Heart left ventricle (tissue), 16 donors: ENCODE measurements at regions not wholly inside any gene's neighbourhood (a gene's known extent, or its start where the extent isn't known, plus 50 kb on each side); places are given as distances from the start of the nearest gene placed in this dataset.

Experiments used
- ATAC-seq, 4 donors: fragments of 200-7000 bp; cut with Tn5 transposase; one replicate each; pipeline ENCODE4 v1.9.1; 2020 to 2022; ENCODE audit warnings: moderate library complexity in 4 of 4, mild to moderate bottlenecking in 3 of 4, moderate number of reproducible peaks in 1 of 4
- DNase-seq, 5 donors: peaks; one replicate each; pipeline ENCODE4 v3.0.0-alpha.2; 2020
- H3K27ac ChIP-seq, 12 donors: fragments of 200-600 bp; sonication (generic) in 4 of 12; one replicate each; pipeline versions ENCODE4 v1.5.0 to v1.8.0; 2016 to 2022; ENCODE audit warnings: mild to moderate bottlenecking in 2 of 12
- H3K27me3 ChIP-seq, 9 donors: fragments of 200-600 bp; sonication (generic) in 2 of 9; one replicate each; pipeline versions ENCODE4 v1.5.1 to v1.8.0; 2016 to 2022; ENCODE audit warnings: mild to moderate bottlenecking in 3 of 9
- H3K36me3 ChIP-seq, 9 donors: fragments of 200-600 bp; sonication (generic) in 2 of 9; one replicate each; pipeline versions ENCODE4 v1.5.0 to v1.8.0; 2018 to 2022; ENCODE audit warnings: mild to moderate bottlenecking in 2 of 9
- H3K4me1 ChIP-seq, 12 donors: fragments of 200-600 bp; sonication (generic) in 4 of 12; one replicate each; pipeline versions ENCODE4 v1.5.0 to v1.8.0; 2016 to 2022; ENCODE audit warnings: mild to moderate bottlenecking in 3 of 12
- H3K4me3 ChIP-seq, 12 donors: fragments of 200-600 bp; sonication (generic) in 4 of 12; one replicate each; pipeline versions ENCODE4 v1.5.0 to v1.8.0; 2017 to 2022; ENCODE audit warnings: mild to moderate bottlenecking in 9 of 12, moderate library complexity in 4 of 12
- H3K9me3 ChIP-seq, 12 donors: fragments of 200-600 bp; sonication (generic) in 4 of 12; one replicate each; pipeline versions ENCODE4 v1.5.0 to v1.8.0; 2016 to 2022; ENCODE audit warnings: mild to moderate bottlenecking in 1 of 12
- POLR2A ChIP-seq, 2 donors: fragments of 450-650 bp; IDR thresholded peaks; one replicate each; pipeline ENCODE4 v1.6.1; 2017; ENCODE audit warnings: antibody characterized with exemption in 2 of 2, mild to moderate bottlenecking in 2 of 2, moderate library complexity in 2 of 2
- WGBS, 4 donors: extraction: QIAGEN DNeasy Blood & Tissue Kit in 2 of 4; methylation state at CpG; one replicate each; pipeline versions ENCODE4 v1.1.5 to v1.1.7; 2013 to 2018; 5-methylcytosine and 5-hydroxymethylcytosine counted together
- intact Hi-C, 10 donors: fragments of 100-400 bp; cut with DNase I; formaldehyde crosslinking; loops; one replicate each; pipeline versions ENCODE4 v1.11.1 to v1.14.2; 2022
- TF ChIP-seq, protein P1 (sequence below), 12 donors: fragments of 200-600 bp; sonication (generic) in 4 of 12; IDR thresholded peaks; one replicate each; pipeline versions ENCODE4 v1.5.0 to v1.8.0; 2018 to 2022; ENCODE audit warnings: antibody characterized with exemption in 12 of 12, mild to moderate bottlenecking in 5 of 12
- donor health status: ischemic (EF 13 %, LVEDD 7.1; RV severe dilation, severe dysfunction).
- donor health status: healthy with polysubstance abuse.
- donor health status: DM: no; HTN: yes; CAD: no.
- donor health status: DM: no; HTN: no; CAD: no.
- donor health status: ischemic (EF 25% LVEDD 6.9; RV normal size, moderate dysfunction).
- donor health status: ischemic (EF 25% LVEDD 5.7; RV mildly dilated, moderate dysfunction).
- donor health status: healthy.
- donor health status: DM: yes; HTN: yes; CAD: no.
- donor health status: ischemic (EF 35%, LVEDD 5.7; RV mildly dilated, moderate dysfunction).
- donor health status: nonischemic (EF 11% LVEDD 7.7; RV severe dilation, severe dysfunction).
- donor health status: DM: yes; HTN: yes; CAD: no.
- donor health status: PGD.
- donor health status: ischemic (EF 29% LVEDD 5.4; RV normal size, mild dysfunction).
- donor health status: nonischemic (EF 23%, LVEDD 6.1; RV moderate dilation, normal function).

DNA sequence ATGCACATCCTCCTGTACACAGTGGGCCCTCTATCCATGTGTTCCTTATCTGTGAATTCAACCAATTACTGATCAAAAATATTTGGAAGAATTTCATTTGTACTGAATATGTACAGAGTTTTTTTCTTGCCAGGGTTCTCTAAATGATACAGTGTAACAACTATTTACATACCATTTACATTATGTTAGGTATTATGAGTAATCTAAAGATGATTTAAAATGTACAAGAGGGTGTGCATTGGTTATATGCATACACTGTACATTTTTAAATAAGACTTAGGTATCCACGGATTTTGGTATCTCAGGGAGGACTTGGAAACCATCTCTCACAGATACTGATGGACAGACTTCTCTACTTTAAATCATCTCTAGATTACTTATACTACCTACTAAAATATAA, 1333.9 kb downstream of the PCDH18 start:
- intact Hi-C loops = no loop called here
- 81 to 84% (median 82%) methylated on average over 1 of the region's 1 CpG for WGBS, 4 donors
- no peaks in the 10 kb centered on the region for H3K27me3 ChIP-seq
- no peak overlapping the region for H3K27ac ChIP-seq
- no peaks in the 10 kb centered on the region for H3K9me3 ChIP-seq
- no peak for DNase-seq
- no peak overlapping the region for H3K4me3 ChIP-seq
- ATAC-seq = no peak
- TF ChIP-seq, protein P1, sequence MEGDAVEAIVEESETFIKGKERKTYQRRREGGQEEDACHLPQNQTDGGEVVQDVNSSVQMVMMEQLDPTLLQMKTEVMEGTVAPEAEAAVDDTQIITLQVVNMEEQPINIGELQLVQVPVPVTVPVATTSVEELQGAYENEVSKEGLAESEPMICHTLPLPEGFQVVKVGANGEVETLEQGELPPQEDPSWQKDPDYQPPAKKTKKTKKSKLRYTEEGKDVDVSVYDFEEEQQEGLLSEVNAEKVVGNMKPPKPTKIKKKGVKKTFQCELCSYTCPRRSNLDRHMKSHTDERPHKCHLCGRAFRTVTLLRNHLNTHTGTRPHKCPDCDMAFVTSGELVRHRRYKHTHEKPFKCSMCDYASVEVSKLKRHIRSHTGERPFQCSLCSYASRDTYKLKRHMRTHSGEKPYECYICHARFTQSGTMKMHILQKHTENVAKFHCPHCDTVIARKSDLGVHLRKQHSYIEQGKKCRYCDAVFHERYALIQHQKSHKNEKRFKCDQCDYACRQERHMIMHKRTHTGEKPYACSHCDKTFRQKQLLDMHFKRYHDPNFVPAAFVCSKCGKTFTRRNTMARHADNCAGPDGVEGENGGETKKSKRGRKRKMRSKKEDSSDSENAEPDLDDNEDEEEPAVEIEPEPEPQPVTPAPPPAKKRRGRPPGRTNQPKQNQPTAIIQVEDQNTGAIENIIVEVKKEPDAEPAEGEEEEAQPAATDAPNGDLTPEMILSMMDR (IDR thresholded peaks at IDR 0.05) = no peak
- no peak for TF ChIP-seq POLR2A (IDR thresholded peaks at IDR 0.05)
- H3K4me1 ChIP-seq = no peaks in the 10 kb centered on the region
- no peaks in the 10 kb centered on the region for H3K36me3 ChIP-seq

DNA sequence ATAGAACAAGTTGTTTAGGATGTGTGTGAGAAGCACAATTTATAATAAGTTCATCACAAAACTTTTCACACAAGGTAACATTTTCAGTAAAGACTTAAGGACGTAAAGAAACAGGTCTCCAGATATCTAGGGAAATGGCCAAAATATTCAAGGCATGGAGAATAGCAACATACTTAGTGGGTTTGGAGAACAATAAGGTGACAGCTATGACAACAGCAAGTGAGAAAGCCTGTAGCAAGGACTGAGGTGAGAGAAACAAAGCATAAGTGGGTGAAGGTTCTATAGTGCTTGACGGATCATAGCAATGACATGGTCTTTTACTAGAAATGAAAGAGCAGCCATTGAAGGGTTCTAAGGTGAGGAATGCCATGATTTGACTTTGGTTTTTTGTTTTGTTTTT, 1337.3 kb downstream of the PCDH18 start:
- intact Hi-C loops = no loop called here
- WGBS, 4 donors = 79 to 92% (median 88%) methylated on average over 2 of the region's 2 CpGs
- Histone ChIP-seq H3K4me1 (no peaks in the 10 kb centered on the region), H3K27me3 (no peaks in the 10 kb centered on the region), H3K9me3 (no peaks in the 10 kb centered on the region), H3K27ac (no peak overlapping the region), H3K4me3 (no peak overlapping the region), H3K36me3 (no peaks in the 10 kb centered on the region)
- TF ChIP-seq, protein P1 (IDR thresholded peaks at IDR 0.05) = no peak
- no peak for TF ChIP-seq POLR2A (IDR thresholded peaks at IDR 0.05)
- no peak for DNase-seq
- no peak for ATAC-seq

DNA sequence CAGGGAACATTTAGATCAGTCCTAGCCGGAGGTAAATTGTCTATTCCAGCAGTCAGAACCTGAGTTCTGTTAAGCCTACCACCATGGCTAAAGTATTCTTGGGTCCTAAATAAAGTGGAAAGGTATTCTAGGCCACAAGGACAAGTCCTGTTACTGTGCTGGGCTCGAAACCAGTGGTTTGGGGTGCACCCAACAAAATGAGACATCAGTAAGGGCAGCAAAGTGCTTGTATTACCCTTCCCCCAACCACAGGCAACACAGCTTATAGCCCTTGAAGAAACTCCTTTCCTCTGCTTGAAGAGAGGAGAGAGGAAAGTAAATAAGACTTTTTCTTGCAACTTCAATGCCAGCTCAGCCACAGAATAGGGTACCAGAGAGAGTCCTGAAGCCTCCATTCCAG, 1345.6 kb downstream of the PCDH18 start:
- TF ChIP-seq, protein P1 (IDR thresholded peaks at IDR 0.05) = no peak
- TF ChIP-seq POLR2A (IDR thresholded peaks at IDR 0.05) = no peak
- 66 to 89% (median 74%) methylated on average over 2 of the region's 2 CpGs for WGBS, 4 donors
- H3K27me3 ChIP-seq = no peaks in the 10 kb centered on the region
- no peaks in the 10 kb centered on the region for H3K36me3 ChIP-seq
- intact Hi-C loops = no loop called here
- DNase-seq = no peak
- ATAC-seq = no peak
- no peak overlapping the region for H3K27ac ChIP-seq
- no peaks in the 10 kb centered on the region for H3K4me1 ChIP-seq
- no peak overlapping the region for H3K4me3 ChIP-seq
- H3K9me3 ChIP-seq = peaks cover 0 to under 1% (median 0%) of the 10 kb centered on the region in 12 donors

DNA sequence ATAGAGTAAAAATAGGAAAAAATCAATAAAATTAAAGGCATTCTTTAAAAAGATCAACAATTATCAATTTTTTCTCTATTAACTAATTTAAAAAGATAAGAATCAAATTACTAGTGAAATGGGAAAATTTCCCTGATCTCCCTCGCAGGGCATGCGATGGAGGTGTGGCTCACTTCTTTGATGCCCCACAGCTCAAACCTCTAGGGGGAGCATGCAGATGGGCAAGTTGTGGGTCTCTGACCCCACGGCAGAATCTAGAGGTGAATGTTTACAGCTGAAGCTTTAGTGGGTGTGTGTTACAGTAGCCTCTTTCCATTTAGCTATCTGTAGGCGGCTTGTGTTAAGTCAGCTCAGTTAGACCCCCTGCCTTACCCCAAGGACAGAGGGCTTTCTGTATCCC, 1348.8 kb downstream of the PCDH18 start:
- Histone ChIP-seq H3K36me3 (no peaks in the 10 kb centered on the region), H3K4me3 (no peak overlapping the region), H3K27ac (no peak overlapping the region), H3K9me3 (peaks cover 0 to 14% (median 0%) of the 10 kb centered on the region in 12 donors), H3K27me3 (no peaks in the 10 kb centered on the region), H3K4me1 (no peaks in the 10 kb centered on the region)
- DNase-seq (no peak), ATAC-seq (no peak)
- WGBS, 4 donors = 88 to 91% (median 90%) methylated on average over 4 of the region's 4 CpGs
- intact Hi-C loops = no loop called here
- TF ChIP-seq, protein P1 (IDR thresholded peaks at IDR 0.05) = no peak
- TF ChIP-seq POLR2A (IDR thresholded peaks at IDR 0.05) = no peak
